H1 (cell line): ENCODE measurements at regions not wholly inside any gene's neighbourhood (a gene's known extent, or its start where the extent isn't known, plus 50 kb on each side); places are given as distances from the start of the nearest gene placed in this dataset.

Source experiments
- EZH2 ChIP-seq: fragments of 200-600 bp; sonication (generic); IDR thresholded peaks from 2 replicates; pipeline ENCODE4 v1.7.1; 2012; ENCODE audit warnings: low read depth, mild to moderate bottlenecking, moderate library complexity, low read length, inconsistent platforms; ENCODE audit not compliant: severe bottlenecking
- TF ChIP-seq, protein P1 (sequence below), 3 experiments: IDR thresholded peaks; 1 replicate in 2 of 3; 2 replicates in 1 of 3; pipeline versions ENCODE4 v1.5.1 to v1.6.1; 2011; ENCODE audit warnings: low read length in 3 of 3, mild to moderate bottlenecking in 3 of 3, inconsistent platforms in 2 of 3, low read depth in 1 of 3, moderate library complexity in 1 of 3; ENCODE audit not compliant: insufficient read depth in 1 of 3; ENCODE audit errors: control extremely low read depth in 1 of 3
- TF ChIP-seq, protein P2 (sequence below): IDR thresholded peaks from 2 replicates; pipeline ENCODE4 v1.6.1; 2012; ENCODE audit warnings: inconsistent platforms

DNA sequence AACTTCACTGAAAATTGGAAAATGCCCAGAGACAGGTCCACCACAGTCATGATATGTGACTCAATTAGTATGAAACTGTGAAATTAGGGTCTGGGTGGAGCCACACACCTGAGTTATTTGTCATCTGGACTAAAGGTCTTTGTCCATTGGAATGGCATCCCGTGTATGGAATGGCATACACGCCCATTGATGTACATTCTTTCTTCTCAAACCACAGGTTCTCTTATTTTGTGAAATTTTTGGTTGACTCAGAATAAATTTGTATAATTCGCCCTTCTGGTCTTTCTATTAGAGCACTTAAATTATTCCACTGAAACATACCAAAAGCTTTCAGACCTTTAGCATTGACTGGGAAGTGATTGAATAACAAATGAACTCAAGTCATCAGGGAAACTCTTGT, 66.8 kb upstream of the UBE2E1 start:
- TF ChIP-seq EZH2 = no peak
- TF ChIP-seq, protein P1, sequence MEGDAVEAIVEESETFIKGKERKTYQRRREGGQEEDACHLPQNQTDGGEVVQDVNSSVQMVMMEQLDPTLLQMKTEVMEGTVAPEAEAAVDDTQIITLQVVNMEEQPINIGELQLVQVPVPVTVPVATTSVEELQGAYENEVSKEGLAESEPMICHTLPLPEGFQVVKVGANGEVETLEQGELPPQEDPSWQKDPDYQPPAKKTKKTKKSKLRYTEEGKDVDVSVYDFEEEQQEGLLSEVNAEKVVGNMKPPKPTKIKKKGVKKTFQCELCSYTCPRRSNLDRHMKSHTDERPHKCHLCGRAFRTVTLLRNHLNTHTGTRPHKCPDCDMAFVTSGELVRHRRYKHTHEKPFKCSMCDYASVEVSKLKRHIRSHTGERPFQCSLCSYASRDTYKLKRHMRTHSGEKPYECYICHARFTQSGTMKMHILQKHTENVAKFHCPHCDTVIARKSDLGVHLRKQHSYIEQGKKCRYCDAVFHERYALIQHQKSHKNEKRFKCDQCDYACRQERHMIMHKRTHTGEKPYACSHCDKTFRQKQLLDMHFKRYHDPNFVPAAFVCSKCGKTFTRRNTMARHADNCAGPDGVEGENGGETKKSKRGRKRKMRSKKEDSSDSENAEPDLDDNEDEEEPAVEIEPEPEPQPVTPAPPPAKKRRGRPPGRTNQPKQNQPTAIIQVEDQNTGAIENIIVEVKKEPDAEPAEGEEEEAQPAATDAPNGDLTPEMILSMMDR (IDR thresholded peaks at IDR 0.05; ENCODE audit: control extremely low read depth in 1 of 3, insufficient read depth in 1 of 3, low read depth in 1 of 3, low read length in 3 of 3) = no peak
- TF ChIP-seq, protein P2, sequence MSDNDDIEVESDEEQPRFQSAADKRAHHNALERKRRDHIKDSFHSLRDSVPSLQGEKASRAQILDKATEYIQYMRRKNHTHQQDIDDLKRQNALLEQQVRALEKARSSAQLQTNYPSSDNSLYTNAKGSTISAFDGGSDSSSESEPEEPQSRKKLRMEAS = no peak
